ENCODE measurements at regions not wholly inside any gene's neighbourhood (a gene's known extent, or its start where the extent isn't known, plus 50 kb on each side); places are given as distances from the start of the nearest gene placed in this dataset.

DNA sequence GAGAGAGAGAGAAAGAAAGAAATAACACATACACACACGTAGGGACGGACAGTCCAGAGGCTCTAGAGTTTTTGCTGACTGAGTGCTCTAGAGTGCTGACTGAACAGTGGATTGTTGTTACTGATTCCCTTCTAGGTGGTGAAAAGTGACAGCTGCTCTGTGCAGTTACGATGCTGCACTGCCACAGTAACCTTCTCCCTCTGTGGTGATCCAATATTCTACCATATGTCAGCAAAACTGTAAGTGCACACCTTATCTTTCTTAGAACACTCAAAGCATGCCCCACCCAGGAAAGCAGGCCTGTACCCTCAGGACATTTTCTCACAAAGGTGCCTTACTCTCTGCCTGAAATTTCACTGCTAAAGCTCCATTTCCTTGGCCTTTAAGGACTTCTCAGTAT is 1023.5 kb downstream of the TYW1 start:
- TF ChIP-seq, protein P1, sequence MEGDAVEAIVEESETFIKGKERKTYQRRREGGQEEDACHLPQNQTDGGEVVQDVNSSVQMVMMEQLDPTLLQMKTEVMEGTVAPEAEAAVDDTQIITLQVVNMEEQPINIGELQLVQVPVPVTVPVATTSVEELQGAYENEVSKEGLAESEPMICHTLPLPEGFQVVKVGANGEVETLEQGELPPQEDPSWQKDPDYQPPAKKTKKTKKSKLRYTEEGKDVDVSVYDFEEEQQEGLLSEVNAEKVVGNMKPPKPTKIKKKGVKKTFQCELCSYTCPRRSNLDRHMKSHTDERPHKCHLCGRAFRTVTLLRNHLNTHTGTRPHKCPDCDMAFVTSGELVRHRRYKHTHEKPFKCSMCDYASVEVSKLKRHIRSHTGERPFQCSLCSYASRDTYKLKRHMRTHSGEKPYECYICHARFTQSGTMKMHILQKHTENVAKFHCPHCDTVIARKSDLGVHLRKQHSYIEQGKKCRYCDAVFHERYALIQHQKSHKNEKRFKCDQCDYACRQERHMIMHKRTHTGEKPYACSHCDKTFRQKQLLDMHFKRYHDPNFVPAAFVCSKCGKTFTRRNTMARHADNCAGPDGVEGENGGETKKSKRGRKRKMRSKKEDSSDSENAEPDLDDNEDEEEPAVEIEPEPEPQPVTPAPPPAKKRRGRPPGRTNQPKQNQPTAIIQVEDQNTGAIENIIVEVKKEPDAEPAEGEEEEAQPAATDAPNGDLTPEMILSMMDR (IDR thresholded peaks at IDR 0.05) = no peak
- TF ChIP-seq POLR2A (IDR thresholded peaks at IDR 0.05) = no peak
